NB4 (cell line): ENCODE measurements at regions not wholly inside any gene's neighbourhood (a gene's known extent, or its start where the extent isn't known, plus 50 kb on each side); places are given as distances from the start of the nearest gene placed in this dataset.

Experiments
- POLR2A ChIP-seq: IDR thresholded peaks from 2 replicates; pipeline ENCODE4 v1.6.1; 2011; ENCODE audit warnings: mild to moderate bottlenecking; ENCODE audit not compliant: insufficient read length; ENCODE audit errors: extremely low read depth
- TF ChIP-seq, protein P1 (sequence below): IDR thresholded peaks from one replicate; pipeline ENCODE4 v1.5.1; 2012; ENCODE audit warnings: low read depth, low read length
- TF ChIP-seq, protein P2 (sequence below): IDR thresholded peaks from 2 replicates; pipeline ENCODE4 v1.6.1; 2011; ENCODE audit warnings: low read depth, low read length

DNA sequence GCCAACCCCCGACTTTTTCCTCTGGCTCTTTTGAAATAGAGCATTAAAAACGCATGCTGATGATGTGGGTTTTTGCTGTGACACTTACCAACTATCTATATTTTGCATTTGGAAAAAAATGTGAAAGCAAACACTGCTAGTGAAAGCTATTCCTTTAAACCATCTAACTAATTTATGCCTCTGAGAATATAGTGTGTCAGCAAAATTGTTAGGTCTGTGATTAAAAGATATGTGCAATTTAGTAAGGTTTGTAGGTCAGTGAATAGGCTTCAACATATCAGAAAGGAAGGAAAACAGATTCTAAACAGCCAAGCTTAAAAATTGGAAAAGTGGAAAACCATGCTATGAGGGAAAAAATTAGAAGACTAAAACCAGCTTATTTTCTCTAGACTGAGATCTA is 1929.3 kb downstream of the NCAM2 start:
- TF ChIP-seq POLR2A = no peak
- TF ChIP-seq, protein P1, sequence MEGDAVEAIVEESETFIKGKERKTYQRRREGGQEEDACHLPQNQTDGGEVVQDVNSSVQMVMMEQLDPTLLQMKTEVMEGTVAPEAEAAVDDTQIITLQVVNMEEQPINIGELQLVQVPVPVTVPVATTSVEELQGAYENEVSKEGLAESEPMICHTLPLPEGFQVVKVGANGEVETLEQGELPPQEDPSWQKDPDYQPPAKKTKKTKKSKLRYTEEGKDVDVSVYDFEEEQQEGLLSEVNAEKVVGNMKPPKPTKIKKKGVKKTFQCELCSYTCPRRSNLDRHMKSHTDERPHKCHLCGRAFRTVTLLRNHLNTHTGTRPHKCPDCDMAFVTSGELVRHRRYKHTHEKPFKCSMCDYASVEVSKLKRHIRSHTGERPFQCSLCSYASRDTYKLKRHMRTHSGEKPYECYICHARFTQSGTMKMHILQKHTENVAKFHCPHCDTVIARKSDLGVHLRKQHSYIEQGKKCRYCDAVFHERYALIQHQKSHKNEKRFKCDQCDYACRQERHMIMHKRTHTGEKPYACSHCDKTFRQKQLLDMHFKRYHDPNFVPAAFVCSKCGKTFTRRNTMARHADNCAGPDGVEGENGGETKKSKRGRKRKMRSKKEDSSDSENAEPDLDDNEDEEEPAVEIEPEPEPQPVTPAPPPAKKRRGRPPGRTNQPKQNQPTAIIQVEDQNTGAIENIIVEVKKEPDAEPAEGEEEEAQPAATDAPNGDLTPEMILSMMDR = no peak
- TF ChIP-seq, protein P2, sequence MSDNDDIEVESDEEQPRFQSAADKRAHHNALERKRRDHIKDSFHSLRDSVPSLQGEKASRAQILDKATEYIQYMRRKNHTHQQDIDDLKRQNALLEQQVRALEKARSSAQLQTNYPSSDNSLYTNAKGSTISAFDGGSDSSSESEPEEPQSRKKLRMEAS = no peak
